Peyer's patch (tissue), 4 donors: ENCODE measurements at regions not wholly inside any gene's neighbourhood (a gene's known extent, or its start where the extent isn't known, plus 50 kb on each side); places are given as distances from the start of the nearest gene placed in this dataset.

ENCODE experiments used
- DNase-seq, 3 donors: peaks; one replicate each; pipeline ENCODE4 v3.0.0-alpha.2; 2017 to 2019
- H3K27ac ChIP-seq, 4 donors: fragments of 200-600 bp; sonication (generic); one replicate each; pipeline ENCODE4 v1.5.1; 2016 to 2019
- H3K27me3 ChIP-seq, 2 donors: fragments of 200-600 bp; sonication (generic); one replicate each; pipeline ENCODE4 v1.5.1; 2019
- H3K36me3 ChIP-seq, 3 donors: fragments of 200-600 bp; sonication (generic); one replicate each; pipeline ENCODE4 v1.5.1; 2016 to 2019
- H3K4me1 ChIP-seq, 4 donors: fragments of 200-600 bp; sonication (generic); one replicate each; pipeline ENCODE4 v1.5.1; 2016 to 2019
- H3K4me3 ChIP-seq, 4 donors: fragments of 200-600 bp; sonication (generic); 1 replicate in 3 of 4; 2 replicates in 1 of 4; pipeline ENCODE4 v1.5.1; 2016 to 2019; ENCODE audit warnings: mild to moderate bottlenecking in 1 of 4
- H3K9me3 ChIP-seq, 4 donors: fragments of 200-600 bp; sonication (generic); one replicate each; pipeline ENCODE4 v1.5.1; 2016 to 2019; ENCODE audit warnings: mild to moderate bottlenecking in 1 of 4
- POLR2A ChIP-seq, 2 donors: fragments of 450-650 bp; IDR thresholded peaks; one replicate each; pipeline ENCODE4 v1.5.1; 2017; ENCODE audit warnings: antibody characterized with exemption in 2 of 2, mild to moderate bottlenecking in 2 of 2, moderate library complexity in 2 of 2
- small RNA-seq, 2 donors: library from RNA; depleted of rRNA; stranded (forward); fragments of <200 nt; gene quantifications; one replicate each; pipeline ENCODE3, GENCODE V24; 2016
- TF ChIP-seq, protein P1 (sequence below), 6 experiments: fragments of 450-650 bp in 4 of 6; fragments of 200-600 bp in 2 of 6; sonication (generic) in 1 of 6; IDR thresholded peaks; one replicate each; pipeline ENCODE4 v1.5.1; 2017 to 2019; ENCODE audit warnings: antibody characterized with exemption in 6 of 6, mild to moderate bottlenecking in 3 of 6, moderate library complexity in 1 of 6

DNA sequence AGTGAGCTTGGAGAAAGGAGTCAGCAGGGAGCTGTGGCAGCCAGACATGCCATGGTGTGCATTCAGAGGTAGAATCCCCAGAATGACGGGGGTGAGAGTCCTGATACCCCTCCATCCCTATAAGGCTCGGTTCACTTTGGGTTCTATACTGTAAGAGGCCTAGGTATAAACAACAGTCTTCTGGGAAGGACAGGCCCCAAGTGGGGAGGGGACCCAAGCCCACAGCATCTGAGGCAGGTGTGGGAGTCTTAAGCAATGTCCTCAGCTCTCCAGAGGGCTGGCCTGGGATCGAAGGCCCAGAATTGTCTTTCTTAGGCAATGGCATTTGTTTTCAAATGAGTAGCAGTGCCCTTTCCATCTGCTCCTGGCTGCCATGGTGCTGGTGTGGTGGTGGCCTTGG lies 50.2 kb upstream of the MAMLD1 start:
- Histone ChIP-seq H3K4me3 (no peak overlapping the region), H3K9me3 (no peaks in the 10 kb centered on the region), H3K27ac (no peak overlapping the region), H3K27me3 (no peaks in the 10 kb centered on the region), H3K4me1 (no peaks in the 10 kb centered on the region), H3K36me3 (no peaks in the 10 kb centered on the region)
- no peak for TF ChIP-seq POLR2A (IDR thresholded peaks at IDR 0.05)
- TF ChIP-seq, protein P1, sequence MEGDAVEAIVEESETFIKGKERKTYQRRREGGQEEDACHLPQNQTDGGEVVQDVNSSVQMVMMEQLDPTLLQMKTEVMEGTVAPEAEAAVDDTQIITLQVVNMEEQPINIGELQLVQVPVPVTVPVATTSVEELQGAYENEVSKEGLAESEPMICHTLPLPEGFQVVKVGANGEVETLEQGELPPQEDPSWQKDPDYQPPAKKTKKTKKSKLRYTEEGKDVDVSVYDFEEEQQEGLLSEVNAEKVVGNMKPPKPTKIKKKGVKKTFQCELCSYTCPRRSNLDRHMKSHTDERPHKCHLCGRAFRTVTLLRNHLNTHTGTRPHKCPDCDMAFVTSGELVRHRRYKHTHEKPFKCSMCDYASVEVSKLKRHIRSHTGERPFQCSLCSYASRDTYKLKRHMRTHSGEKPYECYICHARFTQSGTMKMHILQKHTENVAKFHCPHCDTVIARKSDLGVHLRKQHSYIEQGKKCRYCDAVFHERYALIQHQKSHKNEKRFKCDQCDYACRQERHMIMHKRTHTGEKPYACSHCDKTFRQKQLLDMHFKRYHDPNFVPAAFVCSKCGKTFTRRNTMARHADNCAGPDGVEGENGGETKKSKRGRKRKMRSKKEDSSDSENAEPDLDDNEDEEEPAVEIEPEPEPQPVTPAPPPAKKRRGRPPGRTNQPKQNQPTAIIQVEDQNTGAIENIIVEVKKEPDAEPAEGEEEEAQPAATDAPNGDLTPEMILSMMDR (IDR thresholded peaks at IDR 0.05): no peak
- no peak for DNase-seq

Small RNAs in the stretch of these regions (small RNA-seq; reads per million reads assigned to genes)
- 0 reads per million in 2 donors for gene MIR2114
